HPDE6-E6E7 (cell line): ENCODE measurements at regions not wholly inside any gene's neighbourhood (a gene's known extent, or its start where the extent isn't known, plus 50 kb on each side); places are given as distances from the start of the nearest gene placed in this dataset.

ENCODE experiments used
- DNase-seq: peaks from one replicate; pipeline ENCODE4 v3.0.0; 2011; ENCODE audit warnings: missing footprints; ENCODE audit errors: extremely low spot score

DNA sequence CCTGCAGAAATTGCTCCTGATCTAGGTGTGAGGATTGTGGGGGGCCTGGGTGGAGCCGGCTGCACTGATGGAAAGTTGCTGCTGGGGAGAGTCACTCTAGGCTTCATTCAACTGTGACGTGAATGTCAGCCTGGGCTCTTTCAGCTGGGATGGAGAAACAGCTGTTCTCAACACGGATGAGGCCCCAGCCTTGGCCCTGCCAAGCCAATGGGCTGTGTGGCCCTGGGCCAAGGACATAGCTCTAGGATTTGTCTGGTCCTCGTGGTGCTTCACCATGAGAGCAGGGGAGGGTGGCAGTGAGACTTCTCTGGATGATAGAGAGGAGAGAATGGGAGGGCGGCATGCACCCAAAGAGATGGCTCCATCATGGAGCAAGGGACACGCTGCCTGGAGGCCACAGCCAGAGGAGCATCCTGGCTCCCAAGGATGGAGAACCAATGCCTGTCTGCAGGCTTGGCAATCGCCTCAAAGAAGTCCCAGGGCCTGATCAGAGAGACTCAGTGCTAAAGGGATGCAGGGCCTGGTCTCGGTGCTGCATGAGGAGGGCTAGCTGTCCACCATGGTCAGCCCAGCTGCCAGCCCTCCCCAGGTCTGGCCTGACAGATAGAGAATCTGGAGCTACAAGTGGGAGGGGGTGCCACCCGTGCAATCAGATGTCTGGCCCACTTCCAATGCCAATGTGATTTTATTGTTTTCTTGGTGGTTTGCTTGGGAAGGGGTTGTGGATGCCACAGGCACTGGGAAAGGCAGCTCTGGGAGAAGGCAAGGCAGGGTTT is 141.0 kb downstream of the GADD45G start:
- DNase-seq = no peak

DNA sequence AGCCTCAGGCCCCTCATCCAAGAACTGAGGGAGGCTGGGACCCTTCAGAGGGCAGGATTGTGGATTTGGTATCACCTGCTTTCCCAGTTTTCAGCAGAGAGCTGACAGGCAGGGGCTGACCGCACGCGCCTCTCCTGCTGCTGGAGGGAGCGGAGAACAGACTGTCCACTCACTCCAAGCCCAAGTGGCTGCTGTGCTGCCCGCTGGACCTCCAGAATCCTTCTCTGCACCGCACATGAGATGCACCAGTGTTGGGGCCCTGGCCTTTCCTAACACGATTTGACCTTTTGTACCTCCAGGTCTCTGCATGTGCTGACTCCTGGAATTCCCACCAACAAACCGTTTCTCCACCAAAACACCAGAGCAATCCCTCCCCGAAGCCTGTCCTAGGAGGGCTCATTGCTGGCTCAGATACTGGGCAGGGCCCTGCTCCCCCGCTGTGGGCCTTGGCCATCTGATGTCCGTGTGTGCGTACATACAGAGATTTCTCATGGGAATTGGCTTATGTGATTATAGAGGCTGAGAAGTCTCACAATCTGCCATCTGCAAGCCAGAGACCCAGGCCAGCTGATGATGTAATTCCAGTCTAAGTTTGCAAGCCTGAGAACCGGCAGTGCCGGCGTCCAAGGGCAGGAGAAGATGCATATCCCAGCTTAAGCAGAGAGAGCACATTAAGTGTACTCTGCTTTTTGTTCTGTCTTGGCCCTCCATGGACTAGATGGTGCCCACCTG is 141.7 kb downstream of the GADD45G start:
- no peak for DNase-seq

DNA sequence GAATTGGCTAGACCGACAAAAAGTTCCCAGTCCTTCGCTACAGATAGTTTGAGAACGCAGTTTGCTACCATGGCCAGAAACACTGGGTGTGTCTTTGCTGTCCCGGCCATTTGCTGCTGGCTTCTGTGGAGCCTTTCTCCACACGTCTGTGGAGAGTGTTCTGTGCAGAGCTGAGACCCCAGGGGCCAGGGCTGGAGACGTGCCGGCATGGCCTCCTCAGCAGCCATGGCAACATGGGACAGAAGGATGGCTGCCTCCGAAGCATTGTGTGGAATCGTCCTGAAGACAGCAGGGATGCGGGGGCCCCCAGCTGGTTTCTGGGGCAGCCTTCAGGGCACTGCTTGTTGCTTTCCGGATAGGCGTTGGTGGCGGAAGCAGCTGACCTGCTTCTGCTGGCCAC is 142.8 kb downstream of the GADD45G start:
- DNase-seq = no peak

GRCh38 chr9:89748021-89748670 is 143.3 kb downstream of the GADD45G start:
- DNase-seq = no peak

- no peak for DNase-seq
Measured at GRCh38 chr9:89748831-89749499, 144.2 kb downstream of the GADD45G start.

DNA sequence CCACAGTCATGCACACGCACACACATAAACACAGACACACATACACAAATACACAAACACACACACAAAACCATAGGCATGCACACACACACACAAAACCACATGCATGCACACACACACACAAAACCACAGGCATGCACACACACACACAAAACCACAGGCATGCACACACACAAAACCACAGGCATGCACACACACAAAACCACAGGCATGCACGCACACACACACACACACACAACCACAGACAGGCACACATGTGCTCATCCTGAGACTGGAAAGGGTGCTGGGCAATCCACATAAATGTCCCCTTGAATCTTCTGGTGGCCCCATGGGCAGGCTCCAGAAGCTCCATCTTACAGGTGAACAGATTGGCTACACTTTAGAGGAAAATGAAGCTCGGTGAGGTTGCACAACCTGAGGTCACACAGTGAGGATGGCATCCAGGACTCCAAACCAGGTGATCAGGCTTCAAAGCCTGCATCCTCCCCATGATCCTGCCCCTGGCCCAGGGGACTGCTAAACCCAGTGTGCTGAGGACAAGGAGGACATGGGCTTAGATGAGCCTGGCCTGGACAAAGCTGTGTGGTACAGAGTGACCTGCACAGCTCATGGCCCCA is 144.8 kb downstream of the GADD45G start:
- DNase-seq = no peak

- DNase-seq = no peak
Measured at GRCh38 chr9:89750117-89750791, 145.4 kb downstream of the GADD45G start.

DNA sequence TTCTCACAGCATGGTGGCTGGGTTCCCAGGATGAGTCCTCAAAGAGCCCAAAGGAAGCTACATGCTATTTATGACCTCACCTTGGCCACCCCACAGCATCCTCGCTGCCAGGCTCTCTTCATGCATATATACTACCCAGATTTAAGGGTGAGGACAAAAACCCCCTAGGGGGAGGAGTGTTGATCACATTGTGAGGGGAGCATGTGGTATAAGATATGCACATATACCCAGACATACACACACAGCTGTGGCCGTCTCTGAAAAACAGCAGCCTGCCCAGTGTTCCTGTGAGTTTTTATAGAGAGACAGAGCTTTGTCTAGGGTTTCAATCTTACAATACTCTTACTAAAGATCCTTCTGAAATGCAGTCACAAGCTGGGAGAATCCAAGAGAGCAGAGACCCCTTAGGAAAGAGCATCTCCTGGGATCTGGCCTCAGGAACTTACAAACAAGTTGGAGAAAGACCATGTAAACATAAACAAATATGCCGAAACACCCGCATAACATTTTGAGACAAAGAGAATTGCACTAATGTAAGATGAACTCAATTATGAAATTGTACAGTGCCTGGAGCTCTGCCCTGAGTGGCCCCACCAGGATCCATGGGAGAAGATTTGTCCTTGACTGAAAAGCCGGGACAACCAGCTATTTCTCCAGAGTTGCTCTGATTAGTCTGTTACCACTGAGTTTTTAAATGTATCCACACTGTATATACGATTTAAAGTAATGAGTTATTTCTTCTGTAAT is 146.4 kb downstream of the GADD45G start:
- DNase-seq = no peak

- no peak for DNase-seq
Measured at GRCh38 chr9:89752154-89752553, 147.3 kb downstream of the GADD45G start.

GRCh38 chr9:89753472-89754055 is 148.8 kb downstream of the GADD45G start:
- DNase-seq = no peak

DNA sequence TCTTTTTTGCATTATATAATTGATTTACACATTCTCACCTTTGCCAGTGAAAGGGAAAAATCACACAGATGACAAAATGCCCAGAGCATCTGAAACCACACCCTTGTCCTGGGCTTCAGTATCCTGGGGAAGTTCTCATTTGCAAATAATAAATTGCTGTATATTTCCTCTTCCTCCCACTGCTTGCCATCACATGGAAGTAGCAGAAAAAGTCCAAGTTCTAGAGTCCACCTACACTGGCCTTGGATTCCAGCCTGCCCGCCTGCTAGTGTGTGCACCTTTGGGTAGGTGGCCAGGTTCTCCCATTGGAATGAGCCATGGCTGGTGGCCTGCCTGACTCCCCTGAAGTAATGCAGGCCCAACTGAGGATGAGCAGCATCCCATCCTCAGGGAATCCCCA is 149.4 kb downstream of the GADD45G start:
- DNase-seq = no peak

DNA sequence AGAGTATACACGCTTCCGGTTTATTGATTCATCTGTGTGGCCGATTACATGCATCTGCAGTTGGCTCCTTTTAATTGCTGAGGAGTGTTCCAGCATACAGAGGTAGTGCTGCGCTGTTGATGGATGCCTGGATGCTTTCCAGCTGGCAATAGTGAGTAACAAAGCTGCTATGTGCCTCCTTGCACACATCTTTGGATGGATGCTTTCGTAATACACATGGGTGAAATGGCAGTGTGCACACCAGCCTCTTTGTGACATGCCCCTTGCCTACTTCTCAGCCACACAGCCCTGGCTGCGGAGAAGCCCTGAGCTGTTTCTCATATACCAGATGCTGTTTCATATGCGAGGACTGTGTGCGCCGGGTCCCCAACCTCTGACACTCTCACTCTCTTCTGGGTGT is 151.0 kb downstream of the GADD45G start:
- DNase-seq = no peak

- DNase-seq = no peak
Measured at GRCh38 chr9:89756891-89757537, 152.2 kb downstream of the GADD45G start.

DNA sequence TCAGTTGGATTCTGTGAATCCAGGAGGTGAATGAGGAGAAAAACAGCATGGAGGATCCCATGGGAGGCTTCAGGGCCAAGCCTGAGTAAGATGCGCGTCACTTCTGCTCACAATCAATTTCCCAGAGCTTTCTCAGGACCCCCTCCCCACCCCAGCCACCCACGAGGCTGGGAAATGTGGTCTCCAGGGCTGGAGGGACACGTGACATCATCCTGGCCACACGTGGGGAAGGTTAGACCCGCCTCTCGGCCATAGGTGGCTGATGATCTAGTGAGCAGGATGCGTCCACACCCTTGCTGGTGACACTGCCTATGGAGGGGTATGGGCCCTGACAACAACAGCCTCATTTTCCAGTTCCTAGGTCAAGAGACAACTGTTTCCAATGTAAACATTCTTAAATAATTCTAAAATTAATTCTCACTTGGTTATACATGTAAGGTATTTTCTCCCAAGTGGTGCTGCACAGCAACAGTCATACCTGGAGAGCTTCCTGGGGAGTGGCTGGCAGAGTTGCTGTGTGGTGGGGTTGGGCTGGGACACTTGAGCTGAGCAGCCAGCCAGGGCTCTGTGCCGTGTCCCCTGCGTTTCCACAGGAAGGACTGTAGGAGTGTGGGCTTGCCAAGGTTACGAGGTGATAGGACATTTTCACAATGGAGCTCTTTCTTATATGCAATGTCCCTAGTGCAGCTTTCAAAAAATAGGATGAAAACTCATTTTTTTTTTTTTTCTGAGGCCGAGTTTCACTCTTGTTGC is 153.1 kb downstream of the GADD45G start:
- no peak for DNase-seq

DNA sequence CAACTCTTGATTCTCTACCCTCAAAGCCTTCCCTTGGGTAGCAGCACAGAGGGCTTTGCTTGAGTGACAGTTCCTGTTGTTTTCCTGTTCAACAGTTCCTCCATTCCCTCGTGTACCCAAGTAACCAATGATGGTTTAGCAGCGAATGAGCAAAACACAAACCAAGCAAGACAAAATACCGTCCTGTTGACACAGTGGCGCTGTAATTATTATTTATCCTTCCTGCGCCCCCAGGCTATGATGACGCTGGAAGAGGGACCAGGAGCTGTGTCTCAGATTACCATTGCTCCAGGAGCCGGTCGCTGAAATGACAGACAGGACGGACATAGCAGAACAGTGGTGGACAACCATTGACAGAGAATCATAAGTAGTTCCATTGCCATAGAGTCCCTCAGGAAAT is 154.8 kb downstream of the GADD45G start:
- DNase-seq = no peak

DNA sequence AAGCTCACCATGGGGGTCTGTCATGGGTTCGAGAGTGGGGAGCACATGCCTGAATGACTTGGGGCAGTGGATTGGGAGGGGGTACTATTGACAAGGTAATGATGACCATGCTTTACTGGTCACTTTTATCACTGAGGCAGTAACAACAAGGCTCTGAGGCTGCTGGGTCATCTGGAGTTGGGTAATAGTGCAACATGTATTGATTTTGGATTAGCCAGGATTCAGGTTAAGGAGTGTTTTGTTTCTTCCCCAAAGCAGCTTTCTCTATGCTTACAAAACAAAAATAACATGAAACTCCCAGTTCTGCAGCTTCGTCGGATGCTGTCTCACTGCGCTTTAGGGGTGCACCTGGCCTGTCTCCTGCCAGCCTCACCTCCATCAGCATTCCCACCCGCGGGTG is 155.3 kb downstream of the GADD45G start:
- no peak for DNase-seq

- DNase-seq = no peak
Measured at GRCh38 chr9:89764217-89764616, 159.4 kb downstream of the GADD45G start.

DNA sequence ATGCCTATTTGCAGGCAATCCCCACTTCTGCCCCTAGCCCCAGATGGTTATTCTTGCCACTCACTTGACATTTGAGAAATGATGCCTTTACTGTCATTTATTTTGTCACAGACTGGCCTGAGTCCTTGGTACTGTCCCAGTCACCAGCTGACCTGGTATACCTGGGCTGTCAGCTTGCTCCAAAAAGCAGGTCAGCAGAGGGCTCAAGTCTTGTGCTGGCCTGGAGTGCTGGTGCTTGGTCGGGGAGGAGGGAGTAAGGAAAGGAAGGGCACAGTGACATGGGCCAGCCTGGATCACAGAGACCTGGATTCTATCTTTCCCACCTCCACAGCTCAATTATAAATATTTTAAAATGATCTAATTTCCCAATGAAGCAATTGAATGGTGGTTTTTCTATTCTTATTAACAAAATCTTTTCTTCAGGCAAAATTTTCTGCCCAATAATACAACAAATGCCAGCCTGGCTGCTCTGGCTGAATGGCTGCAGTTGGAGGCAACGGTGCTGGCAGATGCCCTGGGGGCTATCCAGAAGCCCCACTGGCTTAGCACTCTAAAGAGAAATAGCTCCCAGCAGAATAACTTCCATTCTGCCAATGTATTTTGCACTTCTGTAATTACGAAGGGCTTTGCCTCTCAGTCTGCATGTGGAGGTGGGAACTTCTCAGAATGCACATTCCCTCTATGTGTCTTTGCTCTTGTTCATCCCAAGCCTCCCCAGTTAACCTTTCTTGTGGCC is 160.6 kb downstream of the GADD45G start:
- no peak for DNase-seq
